MCF 10A (cell line): ENCODE measurements at regions not wholly inside any gene's neighbourhood (a gene's known extent, or its start where the extent isn't known, plus 50 kb on each side); places are given as distances from the start of the nearest gene placed in this dataset.

Experiments
- BruUV-seq: library from RNA; stranded (reverse); fragments of 400-500 nt; replicated peaks from 2 replicates; lab custom pipeline; 2021; lab: Mats Ljungman, UMichigan
- CTCF ChIA-PET: fragments of 300-600 bp; sonication (Branson Sonifier 250); formaldehyde crosslinking; extraction: SDS; loops from one replicate; lab custom pipeline; 2021; ENCODE audit warnings: antibody characterized with exemption, inconsistent platforms; lab: Yijun Ruan, JAX
- POLR2A ChIA-PET: fragments of 300-600, 350-650 bp; sonication (Branson Sonifier 250); formaldehyde crosslinking; extraction: SDS; loops from one replicate; lab custom pipeline; 2020; ENCODE audit warnings: antibody characterized with exemption, inconsistent platforms; lab: Yijun Ruan, JAX
- DNase-seq: peaks from one replicate; pipeline ENCODE4 v3.0.0-alpha.2; 2018; ENCODE audit not compliant: unreplicated experiment
- H3K27ac Mint-ChIP-seq: one replicate; pipeline ENCODE4 v1.8.0; 2022; ENCODE audit warnings: mild to moderate bottlenecking, low read depth, mixed read lengths; ENCODE audit not compliant: unreplicated experiment
- H3K27me3 Mint-ChIP-seq: one replicate; pipeline ENCODE4 v1.8.0; 2022; ENCODE audit warnings: mixed read lengths; ENCODE audit not compliant: insufficient read depth, unreplicated experiment
- H3K36me3 Mint-ChIP-seq: one replicate; pipeline ENCODE4 v1.8.0; 2022; ENCODE audit warnings: mild to moderate bottlenecking, moderate library complexity, mixed read lengths; ENCODE audit not compliant: insufficient read depth, unreplicated experiment
- H3K4me1 Mint-ChIP-seq: one replicate; pipeline ENCODE4 v1.8.0; 2022; ENCODE audit warnings: mixed read lengths; ENCODE audit not compliant: insufficient read depth, unreplicated experiment
- H3K4me3 Mint-ChIP-seq: one replicate; pipeline ENCODE4 v1.8.0; 2022; ENCODE audit warnings: mild to moderate bottlenecking, moderate library complexity, mixed read lengths; ENCODE audit not compliant: unreplicated experiment
- H3K9me3 Mint-ChIP-seq: one replicate; pipeline ENCODE4 v1.8.0; 2022; ENCODE audit warnings: mixed read lengths; ENCODE audit not compliant: unreplicated experiment
- intact Hi-C: fragments of 100-400 bp; cut with micrococcal nuclease; formaldehyde crosslinking; loops from 2 replicates; pipeline ENCODE4 v1.14.1; 2022
- TF ChIP-seq, protein P1 (sequence below): fragments of 200-600 bp; IDR thresholded peaks from one replicate; pipeline ENCODE4 v1.8.0; 2022; ENCODE audit warnings: antibody characterized with exemption, mild to moderate bottlenecking; ENCODE audit not compliant: unreplicated experiment

- Mint-ChIP-seq H3K27me3 (peaks cover 55% of the 10 kb centered on the region), H3K4me1 (no peaks in the 10 kb centered on the region), H3K9me3 (no peaks in the 10 kb centered on the region), H3K36me3 (no peaks in the 10 kb centered on the region), H3K27ac (no peak overlapping the region), H3K4me3 (no peak overlapping the region)
- TF ChIP-seq, protein P1, sequence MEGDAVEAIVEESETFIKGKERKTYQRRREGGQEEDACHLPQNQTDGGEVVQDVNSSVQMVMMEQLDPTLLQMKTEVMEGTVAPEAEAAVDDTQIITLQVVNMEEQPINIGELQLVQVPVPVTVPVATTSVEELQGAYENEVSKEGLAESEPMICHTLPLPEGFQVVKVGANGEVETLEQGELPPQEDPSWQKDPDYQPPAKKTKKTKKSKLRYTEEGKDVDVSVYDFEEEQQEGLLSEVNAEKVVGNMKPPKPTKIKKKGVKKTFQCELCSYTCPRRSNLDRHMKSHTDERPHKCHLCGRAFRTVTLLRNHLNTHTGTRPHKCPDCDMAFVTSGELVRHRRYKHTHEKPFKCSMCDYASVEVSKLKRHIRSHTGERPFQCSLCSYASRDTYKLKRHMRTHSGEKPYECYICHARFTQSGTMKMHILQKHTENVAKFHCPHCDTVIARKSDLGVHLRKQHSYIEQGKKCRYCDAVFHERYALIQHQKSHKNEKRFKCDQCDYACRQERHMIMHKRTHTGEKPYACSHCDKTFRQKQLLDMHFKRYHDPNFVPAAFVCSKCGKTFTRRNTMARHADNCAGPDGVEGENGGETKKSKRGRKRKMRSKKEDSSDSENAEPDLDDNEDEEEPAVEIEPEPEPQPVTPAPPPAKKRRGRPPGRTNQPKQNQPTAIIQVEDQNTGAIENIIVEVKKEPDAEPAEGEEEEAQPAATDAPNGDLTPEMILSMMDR, result no peak
- BruUV-seq, result no TSS peak
- ChIA-PET POLR2A (no interaction called here), CTCF (no interaction called here)
- intact Hi-C loops, result no loop called here
- DNase-seq, result no peak
Measured at GRCh38 chr19:42655748-42656147, 61.0 kb upstream of the CEACAM8 start.

- POLR2A ChIA-PET, result no interaction called here
- intact Hi-C loops, result no loop called here
- Mint-ChIP-seq H3K36me3 (no peaks in the 10 kb centered on the region), H3K4me1 (no peaks in the 10 kb centered on the region), H3K27me3 (peaks cover 57% of the 10 kb centered on the region), H3K4me3 (no peak overlapping the region), H3K9me3 (no peaks in the 10 kb centered on the region), H3K27ac (no peak overlapping the region)
- TF ChIP-seq, protein P1, result no peak
- no TSS peak for BruUV-seq
- DNase-seq, result no peak
- CTCF ChIA-PET, result no interaction called here
Measured at GRCh38 chr19:42653841-42654240, 59.1 kb upstream of the CEACAM8 start.

DNA sequence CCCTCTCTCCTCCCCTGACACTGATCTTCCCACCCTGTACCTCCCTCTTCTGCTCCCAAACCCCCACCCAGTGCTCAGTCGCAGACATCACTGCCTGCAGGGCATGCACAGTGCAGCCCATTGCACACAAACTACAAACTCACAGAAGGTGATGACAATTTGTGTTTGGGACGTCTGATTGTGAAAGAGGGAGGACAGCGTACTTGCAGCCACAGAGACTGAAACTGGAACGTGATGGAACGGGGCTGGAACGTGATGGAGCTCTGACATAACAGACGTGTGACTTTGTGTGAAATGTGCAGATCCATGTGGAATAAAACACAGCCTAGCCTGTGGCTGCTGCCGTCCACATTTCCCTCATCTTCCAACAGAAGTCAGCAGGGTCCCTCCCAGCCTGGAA, 57.3 kb upstream of the CEACAM8 start:
- TF ChIP-seq, protein P1, result no peak

More for the DNA sequence above, 57.3 kb upstream of the CEACAM8 start:
- no peaks in the 10 kb centered on the region for H3K36me3 Mint-ChIP-seq
- no peak for DNase-seq
- POLR2A ChIA-PET, result no interaction called here
- H3K27ac Mint-ChIP-seq, result no peak overlapping the region
- no TSS peak for BruUV-seq
- peaks cover 57% of the 10 kb centered on the region for H3K27me3 Mint-ChIP-seq
- intact Hi-C loops, result no loop called here
- no peaks in the 10 kb centered on the region for H3K9me3 Mint-ChIP-seq
- H3K4me3 Mint-ChIP-seq, result no peak overlapping the region
- no peaks in the 10 kb centered on the region for H3K4me1 Mint-ChIP-seq
- CTCF ChIA-PET, result interaction anchor here (0.6 kb wide), 1 partner anchor 31 kb away, joined by 3 read pairs; no protein-coding TSS in a partner anchor
